HUDEP-2 (cell line): ENCODE measurements at regions not wholly inside any gene's neighbourhood (a gene's known extent, or its start where the extent isn't known, plus 50 kb on each side); places are given as distances from the start of the nearest gene placed in this dataset.
"Not testable (repeated sequence)": the region's sequence is repeated elsewhere in the genome, so short reads cannot be mapped to it uniquely, and the experiment has no call there.

Experiments
- DNase-seq, 76 experiments: peaks; one replicate each; lab custom pipeline; 2025; ENCODE audit not compliant: unreplicated experiment in 76 of 76; lab: John Stamatoyannopoulos, UW

DNA sequence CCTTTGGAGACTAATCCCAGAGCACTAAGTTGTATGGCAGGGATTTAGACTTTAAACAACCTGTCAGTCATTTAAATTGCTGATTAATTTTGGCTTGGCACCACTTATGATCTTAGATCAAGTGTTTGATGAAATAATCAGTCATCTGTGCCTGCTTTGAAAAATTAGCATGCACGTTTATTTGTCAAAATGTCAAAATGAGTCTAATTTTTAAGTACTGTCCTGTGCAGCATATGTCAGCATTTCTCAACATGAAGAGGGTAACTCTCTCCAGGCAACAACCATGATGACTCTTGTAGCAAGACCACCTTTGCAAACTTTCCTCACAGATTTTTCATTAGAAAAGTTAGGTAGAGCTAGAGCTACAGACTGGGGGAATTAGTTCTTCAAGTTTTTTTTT is 155.7 kb upstream of the GJE1 start:
- no peak for DNase-seq

DNA sequence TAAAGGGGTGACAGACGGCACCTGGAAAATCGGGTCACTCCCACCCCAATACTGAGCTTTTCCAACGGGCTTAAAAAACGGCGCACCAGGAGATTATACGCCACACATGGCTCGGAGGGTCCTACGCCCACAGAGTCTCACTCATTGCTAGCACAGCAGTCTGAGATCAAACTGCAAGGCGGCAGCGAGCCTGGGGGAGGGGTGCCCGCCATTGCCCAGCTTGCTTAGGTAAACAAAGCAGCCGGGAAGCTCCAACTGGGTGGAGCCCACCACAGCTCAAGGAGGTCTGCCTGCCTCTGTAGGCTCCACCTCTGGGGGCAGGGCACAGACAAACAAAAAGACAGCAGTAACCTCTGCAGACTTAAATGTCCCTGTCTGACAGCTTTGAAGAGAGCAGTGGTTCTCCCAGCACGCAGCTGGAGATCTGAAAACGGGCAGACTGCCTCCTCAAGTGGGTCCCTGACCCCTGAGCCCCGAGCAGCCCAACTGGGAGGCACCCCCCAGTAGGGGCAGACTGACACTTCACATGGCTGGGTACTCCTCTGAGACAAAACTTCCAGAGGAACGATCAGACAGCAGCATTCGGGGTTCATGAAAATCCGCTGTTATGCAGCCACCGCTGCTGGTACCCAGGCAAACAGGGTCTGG is 162.8 kb upstream of the GJE1 start:
- not testable (repeated sequence) for DNase-seq

- no peak for DNase-seq
Observed at GRCh38 chr6:141969201-141969600, 163.5 kb upstream of the GJE1 start.

- DNase-seq, result no peak
Observed at GRCh38 chr6:141968632-141969031, 164.1 kb upstream of the GJE1 start.

- DNase-seq, result no peak
Observed at GRCh38 chr6:141965016-141965545, 167.6 kb upstream of the GJE1 start.

- DNase-seq, result no peak
Observed at GRCh38 chr6:141963543-141964295, 169.0 kb upstream of the GJE1 start.

DNA sequence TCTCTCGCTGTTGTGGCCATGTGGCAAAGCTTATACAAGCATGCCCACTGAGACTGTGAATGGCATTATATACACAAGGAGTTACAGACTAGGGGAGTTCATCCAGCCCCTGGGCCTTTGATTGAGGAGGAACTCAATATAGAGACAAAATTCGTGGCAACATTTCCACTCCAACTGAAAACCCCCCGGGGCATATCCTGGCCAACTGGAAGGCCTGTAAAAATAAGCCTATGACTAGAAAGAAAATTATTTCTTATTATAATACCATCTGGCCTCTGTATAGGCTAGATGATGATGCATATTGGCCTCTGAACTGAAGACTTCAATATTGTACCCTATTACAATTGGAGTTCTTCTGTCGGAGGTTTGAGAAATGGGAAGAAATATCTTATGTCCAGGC is 175.5 kb upstream of the GJE1 start:
- DNase-seq, result no peak

GRCh38 chr6:141956868-141957267 is 175.9 kb upstream of the GJE1 start:
- DNase-seq, result no peak

DNA sequence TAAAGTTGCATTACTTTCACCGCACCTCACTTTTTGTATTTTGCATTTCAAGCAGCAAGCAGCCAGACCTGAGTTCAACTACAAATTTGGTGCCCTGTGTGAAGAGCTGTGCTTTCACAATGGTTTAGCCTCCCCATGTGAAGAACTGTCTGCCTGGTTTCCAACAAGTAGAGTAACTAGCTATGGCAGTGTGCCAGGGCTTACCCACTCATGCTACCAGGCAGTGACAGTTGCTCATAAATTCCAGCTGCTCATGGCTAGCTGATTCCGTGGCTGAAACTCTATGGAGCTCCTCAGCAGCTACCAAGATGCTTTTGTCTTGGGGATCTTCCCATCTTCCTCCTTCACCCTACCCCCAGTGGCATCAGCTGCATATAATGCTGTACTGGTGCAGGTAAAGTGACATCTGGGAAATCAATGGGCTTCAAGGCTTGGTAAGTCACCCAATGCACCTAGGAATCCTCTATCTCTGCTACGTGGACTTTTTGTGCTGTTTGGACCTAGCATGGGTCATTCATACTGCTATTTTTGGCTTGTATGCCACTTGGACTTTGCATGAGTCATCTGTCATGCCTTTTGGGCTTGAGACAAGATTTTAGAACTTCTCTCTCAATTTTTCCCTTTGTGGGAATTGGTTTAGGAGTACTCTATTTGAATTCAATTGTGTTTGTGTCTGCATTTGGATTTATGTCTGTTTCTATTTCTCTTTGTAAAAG is 176.5 kb upstream of the GJE1 start:
- no peak for DNase-seq

- DNase-seq, result no peak
Observed at GRCh38 chr6:141953072-141953471, 179.7 kb upstream of the GJE1 start.

- no peak for DNase-seq
Observed at GRCh38 chr6:141946502-141946901, 186.2 kb upstream of the GJE1 start.

DNA sequence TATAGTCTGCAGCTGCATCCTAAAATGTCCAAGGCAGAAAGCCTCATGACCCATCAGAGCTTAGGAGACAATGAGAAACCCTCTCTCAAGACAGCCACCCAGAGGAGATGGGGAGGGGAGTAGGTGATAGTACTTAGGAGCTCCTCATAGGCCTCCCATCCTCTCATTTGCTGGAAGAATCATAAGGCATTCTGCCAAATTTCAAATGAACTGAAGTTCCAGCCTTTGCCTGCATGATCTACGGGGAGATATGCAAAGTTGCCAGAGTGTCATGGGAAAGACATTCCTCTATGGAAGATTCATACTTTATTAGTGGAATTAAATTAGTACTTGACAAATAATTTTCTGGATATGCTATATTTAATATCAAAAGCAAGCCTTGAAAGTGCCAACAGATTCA is 194.1 kb upstream of the GJE1 start:
- no peak for DNase-seq

DNA sequence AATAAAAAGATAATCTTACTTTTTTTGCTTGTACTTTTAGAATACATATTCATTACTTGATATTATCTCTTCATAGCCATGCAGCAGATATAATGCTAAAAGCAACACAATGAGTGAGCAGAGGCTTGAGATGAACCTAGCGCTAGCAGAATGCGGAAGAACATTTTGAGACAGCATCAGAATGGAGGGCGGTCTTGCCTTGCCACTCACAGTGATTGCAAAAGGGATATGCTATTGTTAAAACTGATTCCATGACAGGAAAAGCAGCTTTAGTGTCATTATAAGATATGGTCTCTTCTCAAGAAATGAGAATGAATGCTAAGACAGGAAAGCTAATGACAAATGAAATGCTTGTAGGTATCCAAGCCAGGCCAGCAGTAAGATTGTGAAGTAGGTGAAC is 200.0 kb upstream of the GJE1 start:
- no peak for DNase-seq

GRCh38 chr6:141926200-141926900 is 206.4 kb upstream of the GJE1 start:
- DNase-seq, result not testable (repeated sequence)

DNA sequence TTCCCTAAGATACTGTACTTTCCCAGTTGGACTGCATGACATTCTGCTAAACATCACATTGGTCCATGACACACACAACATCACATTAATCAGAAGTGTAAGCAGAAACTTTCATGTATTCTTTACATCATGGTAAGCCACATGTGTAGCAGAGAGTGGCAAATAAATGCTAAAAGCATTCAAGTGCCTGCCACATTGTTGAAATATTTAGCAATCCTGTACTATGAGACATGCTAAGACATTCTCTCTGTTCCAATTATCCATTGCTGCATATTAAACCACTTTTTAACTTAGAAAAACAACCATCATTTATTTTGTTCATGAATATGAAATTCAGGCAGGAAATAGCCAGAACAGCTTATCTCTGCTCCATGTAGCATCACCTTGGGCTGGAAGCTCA is 207.7 kb upstream of the GJE1 start:
- no peak for DNase-seq

GRCh38 chr6:141922898-141923297 is 209.8 kb upstream of the GJE1 start:
- no peak for DNase-seq

- DNase-seq, result not testable (repeated sequence)
Observed at GRCh38 chr6:141916682-141917505, 215.8 kb upstream of the GJE1 start.

- no peak for DNase-seq
Observed at GRCh38 chr6:141914646-141915045, 218.1 kb upstream of the GJE1 start.

GRCh38 chr6:141906569-141907080 is 226.1 kb upstream of the GJE1 start:
- DNase-seq, result no peak

DNA sequence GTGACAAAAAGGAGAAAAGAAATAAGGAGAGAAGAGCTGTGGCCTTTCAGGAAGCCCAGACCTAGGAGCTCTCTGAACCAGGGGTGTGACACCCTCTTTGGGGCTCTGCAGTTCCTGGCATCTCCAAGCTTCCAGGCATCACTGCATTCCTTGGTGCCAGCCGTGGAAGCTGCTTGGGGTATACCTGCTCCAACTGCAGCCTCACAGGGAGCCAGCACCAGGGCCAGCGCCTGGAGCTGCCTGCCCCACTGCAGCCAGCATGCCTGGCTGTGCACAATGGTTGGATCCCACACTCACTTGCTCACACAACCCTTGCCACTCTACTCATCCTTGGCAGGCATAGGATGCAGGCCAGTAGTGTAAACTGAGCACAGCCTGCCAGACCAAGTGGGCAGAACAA is 242.1 kb upstream of the GJE1 start:
- DNase-seq, result no peak
